Thyroid gland (tissue), 4 donors: ENCODE measurements at regions not wholly inside any gene's neighbourhood (a gene's known extent, or its start where the extent isn't known, plus 50 kb on each side); places are given as distances from the start of the nearest gene placed in this dataset.

Experiments used
- CTCF ChIP-seq, 6 experiments: fragments of 200-600 bp in 3 of 6; fragments of 450-650 bp in 3 of 6; sonication (generic) in 3 of 6; IDR thresholded peaks; one replicate each; pipeline ENCODE4 v1.5.1; 2016 to 2019; ENCODE audit warnings: antibody characterized with exemption in 6 of 6, mild to moderate bottlenecking in 2 of 6, inconsistent platforms in 1 of 6, moderate library complexity in 1 of 6
- POLR2A ChIP-seq, 2 donors: fragments of 450-650 bp; IDR thresholded peaks; one replicate each; pipeline ENCODE4 v1.6.1; 2017; ENCODE audit warnings: antibody characterized with exemption in 2 of 2, mild to moderate bottlenecking in 2 of 2, moderate library complexity in 1 of 2

- TF ChIP-seq CTCF (IDR thresholded peaks at IDR 0.05), result no peak
- no peak for TF ChIP-seq POLR2A (IDR thresholded peaks at IDR 0.05)
These were observed 95.7 kb downstream of the RBFOX3 start for GRCh38 chr17:79515110-79515509.
